ENCODE measurements at regions not wholly inside any gene's neighbourhood (a gene's known extent, or its start where the extent isn't known, plus 50 kb on each side); places are given as distances from the start of the nearest gene placed in this dataset.

GRCh38 chr14:28052251-28052650 is 714.3 kb upstream of the FOXG1 start:
- DNase-seq = no peak

DNA sequence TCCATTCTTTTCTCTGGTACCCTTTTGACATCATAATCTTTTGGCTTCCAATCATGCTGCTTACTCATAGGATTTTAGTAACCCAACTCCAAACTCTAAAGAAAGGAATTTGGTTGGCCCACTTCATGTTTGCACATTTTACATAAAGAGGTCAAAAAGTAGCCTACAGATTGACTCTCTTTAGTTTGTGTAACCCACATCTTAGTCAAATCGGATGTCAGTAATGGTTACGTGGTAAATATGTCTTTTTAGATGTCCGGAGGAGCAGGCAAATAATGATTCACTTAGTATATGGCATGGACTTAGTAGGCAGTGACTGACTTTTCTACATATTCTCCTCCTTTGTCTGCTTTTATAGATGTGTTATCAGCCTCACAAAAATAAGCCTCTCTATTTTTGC is 711.6 kb upstream of the FOXG1 start:
- no peak for DNase-seq

- peak; percentile 53 for DNase-seq
Observed at GRCh38 chr14:28057359-28058296, 709.0 kb upstream of the FOXG1 start.

DNA sequence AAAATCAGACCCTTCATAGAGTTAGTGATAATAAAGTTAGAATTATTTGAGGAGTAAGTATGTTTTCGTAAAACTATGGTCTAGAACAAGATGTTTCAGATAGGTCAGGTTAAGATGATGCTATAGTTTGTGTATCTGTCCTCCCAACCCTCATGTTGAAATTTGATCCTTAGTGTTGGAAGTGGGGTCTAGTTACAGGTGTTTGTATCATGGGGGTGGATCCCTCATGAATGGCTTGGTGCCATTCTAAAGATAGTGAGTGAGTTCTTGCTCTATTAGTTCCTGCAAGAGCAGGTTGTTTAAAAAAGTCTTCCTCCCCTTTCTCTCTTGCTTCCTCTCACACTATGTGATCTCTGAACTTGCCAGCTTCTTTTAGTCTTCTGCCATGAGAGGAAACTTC is 707.3 kb upstream of the FOXG1 start:
- DNase-seq = no peak

DNA sequence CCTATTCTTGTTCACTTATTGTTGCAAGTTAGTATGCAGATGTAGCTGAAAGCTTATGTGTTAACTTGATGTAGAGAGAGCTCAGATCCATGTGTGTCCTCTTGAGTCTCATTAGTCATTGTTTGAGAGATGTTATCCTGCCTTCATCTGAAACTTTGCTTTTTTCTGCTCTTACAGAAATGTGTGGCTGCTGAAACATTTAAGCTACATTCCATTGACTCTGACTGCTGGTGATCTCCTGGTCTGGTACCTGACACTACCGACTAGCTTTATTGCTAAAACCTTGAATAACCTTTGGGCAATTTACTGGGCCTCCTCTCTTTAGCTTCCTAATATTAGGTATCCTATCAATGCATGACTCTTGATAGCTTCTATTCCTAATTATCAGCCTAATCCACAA is 705.6 kb upstream of the FOXG1 start:
- no peak for DNase-seq

DNA sequence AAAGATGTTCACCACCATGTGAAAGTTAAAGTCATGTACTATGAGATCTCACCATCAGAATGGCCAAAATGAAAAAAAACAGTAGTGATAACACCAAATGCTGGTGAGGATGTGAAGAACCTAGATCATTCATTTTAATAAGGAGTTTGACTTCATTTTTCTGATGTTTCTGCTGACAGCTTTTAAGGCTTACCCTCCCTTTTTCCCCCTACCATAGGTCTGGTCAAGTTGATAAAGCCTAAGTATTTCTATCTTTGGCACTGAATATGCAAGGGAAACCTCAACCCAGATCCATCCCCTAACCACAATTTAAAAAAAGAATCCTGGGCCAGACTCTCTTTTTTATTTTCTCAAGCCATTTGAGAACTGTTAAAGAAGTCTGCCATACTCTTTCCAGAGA is 689.6 kb upstream of the FOXG1 start:
- DNase-seq = no peak

- DNase-seq = no peak
Observed at GRCh38 chr14:28083389-28083788, 683.2 kb upstream of the FOXG1 start.

DNA sequence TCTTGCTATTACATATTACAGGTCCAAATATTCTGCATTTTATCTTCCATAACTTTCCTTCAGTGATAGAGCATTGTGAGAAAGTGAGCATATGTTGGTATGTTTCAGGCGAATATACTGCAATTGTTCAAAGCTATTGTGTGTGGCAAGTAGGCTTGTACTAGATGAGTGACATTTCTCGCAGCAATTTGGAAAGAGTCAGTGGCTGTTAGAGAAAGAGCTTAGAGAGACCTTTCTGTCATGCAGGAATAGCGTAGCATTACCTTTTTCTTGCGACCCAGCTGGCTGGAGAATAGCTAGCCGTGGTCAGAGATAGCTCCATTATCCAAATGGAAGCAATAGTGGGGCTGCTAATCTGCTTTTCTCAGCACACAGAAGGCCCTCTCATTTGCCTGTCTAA is 678.5 kb upstream of the FOXG1 start:
- DNase-seq = no peak

DNA sequence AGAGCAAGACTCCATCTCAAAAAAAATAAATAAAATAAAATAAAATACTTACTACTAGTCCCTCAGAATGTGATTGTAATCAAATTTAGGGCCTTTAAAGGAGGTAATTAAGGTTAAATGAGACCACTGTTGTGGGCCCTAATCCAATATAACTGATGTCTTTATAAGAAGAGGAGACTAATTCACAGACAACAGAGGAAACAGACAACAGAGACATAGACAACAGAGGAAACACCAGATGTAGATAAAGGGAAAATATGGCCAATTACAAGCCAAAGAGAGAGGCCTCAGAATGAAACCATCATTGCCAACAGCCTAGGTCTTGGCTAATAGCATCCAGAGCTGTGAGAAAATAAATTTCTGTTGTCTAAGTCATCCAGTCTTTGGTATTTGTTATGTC is 669.0 kb upstream of the FOXG1 start:
- DNase-seq = no peak

GRCh38 chr14:28098856-28099255 is 667.7 kb upstream of the FOXG1 start:
- no peak for DNase-seq

- DNase-seq = peak; percentile 34
Observed at GRCh38 chr14:28102001-28102400, 664.6 kb upstream of the FOXG1 start.

DNA sequence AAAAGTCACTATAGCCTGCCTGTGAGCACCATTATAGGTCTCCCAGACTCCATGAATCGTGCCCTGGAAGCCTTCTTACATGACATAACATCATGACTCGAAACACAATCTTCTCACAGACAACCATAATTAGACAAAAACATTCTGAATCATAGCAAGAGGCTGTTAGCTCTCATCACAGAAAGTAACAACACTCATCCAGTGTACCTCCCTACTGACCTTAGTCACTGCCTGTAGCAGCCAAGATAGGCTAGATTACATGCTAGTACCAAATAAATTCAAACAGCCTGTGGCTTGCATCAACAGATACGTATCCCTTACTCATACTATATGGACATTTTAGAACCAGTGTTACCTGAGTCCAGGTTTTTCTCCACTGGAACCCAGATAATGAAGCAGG is 663.8 kb upstream of the FOXG1 start:
- DNase-seq = no peak

GRCh38 chr14:28113311-28113710 is 653.3 kb upstream of the FOXG1 start:
- no peak for DNase-seq

- no peak for DNase-seq
Observed at GRCh38 chr14:28116716-28117115, 649.9 kb upstream of the FOXG1 start.

DNA sequence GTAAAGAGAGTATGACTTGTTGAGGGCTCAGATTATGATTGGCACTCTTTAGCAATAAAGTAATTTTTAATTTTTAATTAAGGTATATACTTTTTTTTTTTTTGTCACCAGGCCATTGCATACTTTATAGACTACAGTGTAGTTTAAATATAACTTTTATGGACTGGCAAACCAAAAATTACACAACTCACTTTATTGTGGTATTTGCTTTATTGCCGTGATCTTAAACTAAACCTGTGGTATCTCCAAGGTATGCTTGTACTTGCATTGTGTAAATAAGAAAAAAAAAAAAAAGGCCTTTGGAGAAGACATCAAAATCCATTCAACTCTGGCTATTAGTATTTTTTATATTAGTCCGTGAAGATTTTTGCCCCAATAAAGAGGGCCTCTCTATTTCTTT is 646.7 kb upstream of the FOXG1 start:
- no peak for DNase-seq

DNA sequence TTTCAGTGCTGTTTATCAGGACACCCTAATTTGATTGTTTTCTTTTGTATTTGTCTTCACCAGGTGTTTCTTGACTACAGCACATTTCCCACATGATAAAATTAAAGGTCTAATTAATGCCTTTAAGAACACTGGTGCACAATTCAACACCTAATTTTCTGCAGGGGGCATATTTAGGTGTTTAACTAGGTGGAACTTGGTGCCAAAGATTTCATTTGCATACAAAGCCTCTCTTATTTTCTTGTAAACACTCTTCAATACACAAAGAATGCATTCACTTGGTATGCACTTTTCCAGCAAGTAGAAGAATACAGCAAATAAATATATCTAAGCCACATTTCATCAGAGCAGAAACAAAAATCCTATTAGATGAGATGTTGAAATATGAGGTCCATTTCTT is 646.2 kb upstream of the FOXG1 start:
- DNase-seq = no peak

DNA sequence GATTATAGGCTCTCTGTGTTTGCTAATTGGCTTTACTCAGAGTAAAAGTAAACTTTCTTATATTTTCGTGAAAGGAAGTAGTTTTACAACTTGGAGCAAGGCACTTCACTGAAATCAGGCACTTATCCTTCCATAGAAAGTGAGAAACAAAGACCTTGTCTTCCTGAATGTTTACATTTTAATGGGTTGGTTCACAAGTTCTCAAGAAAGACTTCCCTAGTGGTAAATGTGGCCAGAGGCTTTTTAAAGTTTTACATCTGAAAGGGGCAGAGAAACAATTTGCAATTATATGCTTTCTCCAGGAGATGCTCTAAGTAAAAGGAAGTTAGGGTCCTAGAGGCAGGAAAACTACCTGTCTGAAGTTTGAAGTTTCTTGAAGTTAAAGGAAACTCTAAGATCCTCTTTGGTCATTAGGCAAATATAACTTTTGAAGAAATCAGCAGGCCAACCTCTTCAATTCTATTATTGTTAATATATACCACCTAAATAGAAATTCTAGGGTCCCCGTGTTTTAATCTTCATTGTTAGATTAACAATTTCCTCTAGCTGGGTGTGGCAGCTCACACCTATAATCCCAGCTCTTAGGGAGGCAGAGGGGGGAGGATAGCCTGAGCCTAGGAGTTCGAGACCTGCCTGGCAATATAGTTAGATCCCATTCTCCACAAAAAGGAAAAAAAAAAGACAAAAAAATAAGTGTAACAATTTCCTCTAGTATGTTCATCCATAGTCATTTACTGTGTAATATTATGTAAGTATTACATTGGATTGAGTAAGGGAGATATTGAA is 644.9 kb upstream of the FOXG1 start:
- no peak for DNase-seq

DNA sequence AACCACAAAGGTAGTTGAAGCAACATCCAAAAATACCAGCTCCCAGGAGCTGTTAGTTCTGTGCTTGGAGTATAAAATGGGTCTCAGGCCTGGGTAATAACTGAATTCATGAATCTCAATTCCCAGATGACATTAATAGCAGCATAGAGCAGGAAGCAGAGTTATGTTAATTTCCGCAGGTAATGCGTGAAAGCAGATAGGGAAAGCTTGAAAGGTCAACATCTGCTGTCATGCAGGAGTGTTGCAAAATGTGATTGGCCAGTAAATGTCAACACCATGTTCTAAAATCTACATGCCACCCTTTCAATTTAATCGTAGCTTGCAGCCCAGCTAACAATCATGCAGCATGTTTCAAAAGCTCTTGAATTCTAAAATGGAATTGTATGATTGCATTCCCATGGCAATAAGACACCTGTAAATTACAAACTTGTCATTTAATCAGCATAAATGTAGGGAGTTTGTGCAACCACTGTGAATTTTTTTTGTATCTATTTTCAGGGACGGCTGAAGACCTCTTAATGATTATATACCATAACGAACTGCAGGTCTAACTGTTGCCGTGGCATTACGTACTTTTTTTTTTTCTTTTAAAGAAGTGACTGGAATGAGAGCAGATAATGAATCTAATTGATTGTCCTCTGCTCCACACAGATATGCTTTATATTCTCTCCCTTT is 635.8 kb upstream of the FOXG1 start:
- DNase-seq = peak; percentile 79

GRCh38 chr14:28138341-28138740 is 628.2 kb upstream of the FOXG1 start:
- DNase-seq = no peak

DNA sequence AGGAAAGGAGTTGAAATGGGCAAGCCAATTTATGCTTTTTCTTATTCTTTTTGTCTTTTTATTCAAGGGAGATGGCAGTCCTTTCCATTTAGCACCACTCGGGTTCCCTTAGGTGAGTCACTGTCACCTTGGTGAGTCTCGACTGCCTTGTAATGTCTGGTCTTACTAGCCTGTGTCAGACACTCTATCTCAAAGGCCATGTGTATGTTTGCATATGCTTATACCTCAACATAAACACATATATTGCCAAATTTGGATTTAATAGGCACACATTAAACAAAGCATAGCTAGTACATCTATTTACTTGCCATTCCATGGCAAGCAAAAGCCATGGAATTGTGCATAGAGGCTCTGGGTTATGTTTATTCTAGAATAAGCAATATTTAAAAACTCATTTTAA is 624.9 kb upstream of the FOXG1 start:
- DNase-seq = no peak

DNA sequence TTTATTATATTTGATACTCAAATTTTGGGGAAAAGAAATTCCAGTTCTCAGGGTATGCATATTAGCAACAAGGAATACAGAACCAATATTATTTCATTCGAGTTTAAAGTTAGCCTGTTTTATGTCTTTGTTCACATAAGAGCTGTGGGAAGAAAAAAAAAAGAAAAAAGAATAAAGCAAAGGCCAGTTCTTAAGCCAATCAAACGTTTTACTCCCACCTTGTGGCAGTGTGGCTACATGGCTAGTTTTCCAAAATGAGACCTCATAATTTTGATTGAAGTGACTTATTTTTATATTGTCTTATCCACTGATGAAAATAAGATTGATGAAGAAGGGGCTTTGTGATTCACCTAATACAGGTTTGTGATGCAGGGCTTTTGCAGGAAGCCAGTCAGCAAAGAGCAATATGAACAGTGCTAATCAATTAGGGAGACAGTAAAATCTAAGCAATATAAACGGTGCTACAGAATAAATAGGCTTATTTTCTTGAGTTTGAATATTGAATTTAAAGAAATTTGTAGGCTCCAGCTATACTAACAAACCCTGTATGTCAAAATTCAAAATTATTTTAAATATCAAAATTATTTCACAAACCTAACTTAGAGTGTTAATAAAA is 624.1 kb upstream of the FOXG1 start:
- DNase-seq = peak; percentile 83

GRCh38 chr14:28143316-28143715 is 623.3 kb upstream of the FOXG1 start:
- DNase-seq = no peak

DNA sequence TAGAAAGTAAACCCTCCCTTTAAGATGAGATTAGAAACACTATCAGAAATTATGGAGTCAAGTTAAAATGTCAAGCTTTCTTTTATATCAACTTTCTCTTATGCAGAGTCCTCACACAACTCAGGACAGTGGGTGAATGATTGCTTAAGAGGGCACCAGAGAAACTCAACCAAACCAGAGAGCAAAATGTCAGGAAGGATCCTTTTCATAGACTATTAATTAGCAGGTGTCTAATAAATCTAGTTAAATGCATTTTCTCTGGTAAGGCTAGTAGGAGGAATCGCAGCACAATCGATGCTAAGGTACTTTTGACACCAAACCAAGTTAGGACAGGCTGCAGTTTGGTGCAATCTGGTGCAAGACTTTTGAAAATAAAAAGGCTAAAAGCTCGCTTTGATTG is 614.7 kb upstream of the FOXG1 start:
- no peak for DNase-seq

All from DMS79 treated with DMSO at 0.1 percent for 48 hours (cell line).